HK-2 (cell line): ENCODE measurements at regions not wholly inside any gene's neighbourhood (a gene's known extent, or its start where the extent isn't known, plus 50 kb on each side); places are given as distances from the start of the nearest gene placed in this dataset.

Source experiments
- DNase-seq: peaks from one replicate; pipeline ENCODE4 v3.0.0-alpha.2; 2018; ENCODE audit not compliant: unreplicated experiment

GRCh38 chr9:99588299-99588698 lies 233.4 kb upstream of the NR4A3 start:
- DNase-seq = no peak

DNA sequence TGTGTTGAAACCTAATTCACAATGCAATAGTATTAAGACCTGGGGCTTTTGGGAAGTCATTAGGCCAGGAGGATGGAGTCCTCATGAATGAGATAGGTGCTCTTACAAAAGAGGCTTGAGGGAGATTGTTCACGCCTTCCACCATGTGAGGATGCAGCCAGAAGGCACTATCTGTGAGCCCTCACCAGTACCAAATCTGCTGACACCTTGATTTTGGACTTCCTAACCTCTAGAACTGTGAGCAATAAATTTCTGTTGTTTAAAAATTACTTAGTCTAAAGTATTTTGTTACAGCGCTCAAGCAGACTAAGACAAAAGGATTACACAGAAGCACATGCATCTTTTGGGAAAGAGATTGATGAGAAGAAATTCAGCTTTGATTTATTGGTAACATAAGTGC lies 232.9 kb upstream of the NR4A3 start:
- no peak for DNase-seq

DNA sequence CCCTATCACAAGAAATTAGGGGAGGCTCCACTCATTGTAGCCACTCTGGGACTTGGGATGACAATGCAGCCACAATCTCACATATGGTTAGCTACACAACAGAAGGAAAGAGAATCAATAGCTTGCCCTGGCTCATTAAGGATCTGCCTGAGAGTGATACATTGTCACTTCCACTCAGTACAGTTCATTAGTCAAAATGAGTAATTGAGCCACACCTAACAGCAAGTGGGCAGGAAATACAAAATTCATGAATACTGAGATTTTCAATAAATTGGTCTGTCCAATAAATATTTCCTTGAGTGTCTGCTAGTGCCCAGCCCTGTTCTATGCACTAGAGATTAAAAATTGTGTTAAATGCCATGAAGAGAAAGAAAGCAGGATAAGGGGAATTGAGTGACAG lies 231.3 kb upstream of the NR4A3 start:
- DNase-seq = no peak

GRCh38 chr9:99590840-99591239 lies 230.8 kb upstream of the NR4A3 start:
- DNase-seq = no peak

DNA sequence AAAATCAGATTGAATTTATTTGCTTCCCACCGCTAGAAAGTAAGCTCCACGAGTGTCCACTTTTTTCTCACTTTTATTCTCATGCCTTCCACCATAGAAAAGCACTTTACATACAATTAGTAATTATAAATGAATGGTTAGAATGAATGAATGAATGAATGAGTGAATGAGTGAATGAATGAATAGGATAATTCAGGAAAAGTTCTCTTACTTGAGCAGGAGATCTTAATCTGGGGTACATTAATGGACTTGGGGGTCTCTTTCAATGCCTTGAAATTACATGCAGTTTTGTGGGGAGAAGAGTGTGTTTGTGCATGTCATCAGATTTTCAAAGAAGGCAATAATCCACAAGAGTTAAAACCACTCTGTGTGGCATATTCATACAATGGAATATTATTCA lies 229.9 kb upstream of the NR4A3 start:
- DNase-seq = no peak

DNA sequence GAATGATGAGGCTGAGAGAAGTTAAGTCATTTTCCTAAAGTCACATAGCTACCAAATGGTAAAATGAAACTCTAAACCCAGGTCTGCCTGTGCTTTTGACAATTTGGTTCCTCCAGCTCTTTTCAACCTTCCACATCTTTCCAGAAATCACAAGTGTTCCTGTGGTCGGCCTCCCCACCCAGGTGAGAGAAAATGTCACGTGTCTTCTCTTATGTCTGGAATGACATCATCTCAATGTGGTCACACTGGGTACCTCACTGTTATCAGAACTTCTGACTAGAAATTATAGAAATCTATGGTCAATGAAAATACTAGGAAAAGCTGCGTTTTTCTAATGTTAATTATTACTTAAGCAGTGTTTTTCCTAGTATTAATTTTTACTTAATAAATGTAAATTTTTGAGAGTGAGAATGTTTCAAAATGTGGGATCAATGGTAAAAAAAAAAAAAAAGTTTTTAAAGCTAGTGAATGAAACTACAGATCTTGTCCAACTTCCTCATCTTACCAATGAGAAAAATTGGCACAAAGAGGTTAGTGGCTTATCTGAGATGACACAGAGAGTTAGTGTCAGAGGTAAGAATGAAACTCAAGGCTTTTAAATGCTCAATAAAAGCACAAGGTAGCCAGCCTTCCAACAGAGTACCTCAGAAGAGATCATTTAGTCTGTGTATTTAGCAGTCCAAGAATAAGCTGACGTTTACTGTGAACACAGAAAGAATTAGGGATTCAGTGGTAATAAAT lies 228.7 kb upstream of the NR4A3 start:
- DNase-seq = no peak

DNA sequence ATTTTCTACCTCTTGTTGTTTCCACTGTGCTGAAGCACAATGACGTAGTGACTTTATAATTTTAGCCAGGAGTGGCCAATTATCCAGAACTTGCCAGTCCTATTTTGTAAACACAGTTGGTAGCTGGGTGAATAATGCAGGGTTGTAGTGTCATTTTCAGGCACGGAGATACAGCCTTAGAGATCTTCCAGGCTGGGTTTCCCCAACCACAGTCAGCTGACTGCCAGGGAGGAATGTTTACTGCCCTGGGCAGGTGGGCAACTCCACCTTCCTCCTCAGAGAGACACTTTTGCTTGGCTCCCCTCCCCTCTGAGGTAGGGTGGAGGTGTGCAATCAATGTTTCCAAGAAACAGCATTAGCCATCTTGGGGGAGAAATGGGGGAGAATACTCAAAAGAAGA lies 228.1 kb upstream of the NR4A3 start:
- DNase-seq = no peak

DNA sequence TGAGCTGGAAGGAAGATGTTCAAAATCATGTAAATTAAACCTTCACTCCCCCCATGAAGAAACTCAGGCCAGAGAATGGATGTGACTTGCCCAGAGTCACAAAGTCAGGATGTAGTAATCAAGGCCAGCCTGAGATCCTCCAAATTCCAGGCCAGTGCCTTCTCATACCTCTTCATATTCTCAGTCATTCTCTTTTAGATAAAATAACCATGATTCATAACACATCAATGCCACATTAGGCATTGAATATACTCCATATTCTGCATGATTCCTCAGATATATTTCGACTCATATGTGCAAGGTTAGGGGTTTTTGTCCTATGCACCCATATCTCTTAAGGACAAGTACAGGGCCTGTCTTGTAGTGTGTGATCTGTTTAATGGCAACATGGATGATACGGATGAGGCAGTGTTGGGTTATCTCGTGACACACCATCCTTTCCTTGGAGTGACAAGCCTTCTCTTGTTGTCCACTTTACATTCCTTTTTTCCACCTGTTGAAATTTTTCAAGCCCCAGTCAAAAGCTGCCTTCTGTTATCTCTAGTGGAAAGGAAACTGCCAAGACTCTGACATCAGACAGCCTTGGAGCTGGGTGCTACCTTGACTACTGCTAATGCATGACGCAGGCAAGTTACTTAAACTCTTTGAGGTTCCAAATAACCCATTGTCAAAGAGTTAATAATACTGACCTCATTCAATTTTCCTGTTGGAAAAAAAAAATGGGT lies 227.5 kb upstream of the NR4A3 start:
- no peak for DNase-seq

GRCh38 chr9:99595796-99596195 lies 225.9 kb upstream of the NR4A3 start:
- DNase-seq = no peak

GRCh38 chr9:99601571-99602111 lies 220.0 kb upstream of the NR4A3 start:
- no peak for DNase-seq

DNA sequence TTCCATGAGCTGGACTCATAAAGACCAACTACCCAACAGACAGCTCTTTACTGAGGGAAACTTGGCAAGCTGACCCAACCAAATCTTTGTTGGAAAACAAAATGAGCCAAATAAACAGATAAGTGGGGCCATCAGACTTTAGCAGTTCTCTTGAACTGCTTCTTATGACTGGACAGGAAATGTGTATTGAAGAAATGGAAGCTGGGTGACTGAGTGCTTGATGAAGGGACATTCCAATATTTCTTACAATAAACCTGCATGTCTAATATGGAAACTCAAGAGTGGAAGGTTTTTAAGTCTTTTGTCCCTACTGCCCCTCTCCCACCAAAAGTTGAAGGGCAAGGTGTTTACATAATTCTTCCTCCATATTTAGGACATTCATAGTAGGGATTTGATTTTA lies 218.8 kb upstream of the NR4A3 start:
- no peak for DNase-seq

DNA sequence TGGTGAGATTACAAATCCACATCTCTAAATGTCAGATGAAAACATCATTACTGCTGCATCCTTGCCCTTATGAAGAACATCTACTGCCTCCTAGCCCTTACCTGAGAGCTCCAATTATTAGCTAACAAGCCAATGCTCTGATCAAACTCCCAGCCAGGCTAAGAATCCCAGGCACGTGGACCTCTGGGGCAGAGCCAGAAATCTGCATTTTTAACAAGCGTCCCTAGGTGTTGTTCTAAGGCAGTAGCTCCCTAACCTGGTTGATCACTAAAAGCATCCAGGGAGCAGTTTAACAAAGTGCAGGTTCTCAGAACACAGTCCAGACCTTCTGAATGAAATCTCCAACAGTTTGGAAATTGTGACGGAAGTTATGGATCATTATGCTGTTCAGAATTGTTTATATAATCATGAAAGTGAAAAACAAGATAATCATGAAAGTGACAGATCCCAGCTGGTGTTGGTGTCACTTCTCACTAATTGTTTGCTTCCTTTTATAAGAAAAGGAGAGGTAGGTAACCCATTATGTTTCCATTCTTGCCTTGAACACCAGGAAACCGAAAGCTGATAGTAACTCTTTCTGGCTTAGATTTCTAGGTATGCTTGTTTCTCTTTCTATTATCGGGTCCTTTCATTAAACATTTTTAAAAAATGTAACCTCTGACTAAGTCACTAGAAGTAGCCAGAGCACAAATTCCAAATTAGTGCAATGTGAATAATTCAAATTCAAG lies 216.5 kb upstream of the NR4A3 start:
- no peak for DNase-seq

DNA sequence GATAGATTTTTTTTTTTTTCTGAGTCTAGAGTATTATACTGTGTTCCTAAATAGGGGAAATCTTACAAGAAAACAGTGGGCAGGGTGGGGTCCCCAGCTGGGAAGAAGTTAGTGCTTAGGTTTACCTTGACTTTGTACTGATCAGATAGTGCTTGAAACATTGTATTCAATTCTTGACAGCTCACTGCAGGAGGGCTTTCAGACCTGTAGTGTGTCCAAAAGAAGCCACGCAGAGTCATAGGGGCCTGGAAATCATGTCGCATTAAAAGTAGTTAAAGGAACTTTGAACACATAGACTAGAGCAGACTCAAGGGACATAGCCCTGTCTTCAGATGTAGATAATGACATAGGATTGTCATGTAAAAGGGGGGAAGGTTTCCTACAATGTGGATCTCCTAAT lies 215.4 kb upstream of the NR4A3 start:
- no peak for DNase-seq

GRCh38 chr9:99606957-99607356 lies 214.7 kb upstream of the NR4A3 start:
- DNase-seq = no peak

GRCh38 chr9:99607842-99608448 lies 213.7 kb upstream of the NR4A3 start:
- no peak for DNase-seq

DNA sequence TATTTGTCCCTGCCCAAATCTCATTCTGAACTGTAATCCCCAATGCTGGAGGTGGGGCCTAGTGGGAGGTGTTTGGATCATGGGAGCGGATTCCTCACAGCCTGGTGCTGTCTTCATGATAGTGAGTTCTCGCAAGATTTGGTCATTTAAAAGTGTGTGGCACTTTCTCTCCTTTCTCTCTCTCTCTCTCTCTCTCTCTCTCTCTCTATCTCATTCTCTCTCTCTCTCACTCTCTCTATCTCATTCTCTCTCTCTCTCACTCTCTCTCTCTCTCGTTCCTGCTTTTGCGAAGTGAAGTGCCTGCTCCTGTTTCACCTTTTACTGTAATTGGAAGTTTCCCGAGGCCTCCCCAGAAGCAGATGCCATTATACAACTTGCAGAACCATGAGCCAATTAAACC lies 207.3 kb upstream of the NR4A3 start:
- no peak for DNase-seq

DNA sequence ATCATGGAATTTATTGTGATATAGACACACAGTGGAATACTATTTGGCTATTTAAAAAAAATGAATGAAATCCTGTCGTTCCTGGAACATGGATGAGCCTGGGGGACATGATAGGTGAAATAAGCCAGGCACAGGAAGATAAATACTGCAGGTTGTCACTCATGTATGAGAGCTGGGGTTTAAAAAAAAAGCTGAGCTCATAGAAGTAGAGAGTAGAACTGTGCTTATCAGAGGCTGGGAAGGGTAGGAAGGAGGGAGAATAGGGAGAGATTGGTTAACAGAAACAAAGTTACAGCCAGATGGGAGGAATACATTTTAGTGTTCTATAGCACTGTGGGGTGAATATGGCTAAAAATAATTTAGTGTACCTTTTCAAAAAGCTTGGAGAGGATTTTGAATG lies 200.6 kb upstream of the NR4A3 start:
- no peak for DNase-seq

DNA sequence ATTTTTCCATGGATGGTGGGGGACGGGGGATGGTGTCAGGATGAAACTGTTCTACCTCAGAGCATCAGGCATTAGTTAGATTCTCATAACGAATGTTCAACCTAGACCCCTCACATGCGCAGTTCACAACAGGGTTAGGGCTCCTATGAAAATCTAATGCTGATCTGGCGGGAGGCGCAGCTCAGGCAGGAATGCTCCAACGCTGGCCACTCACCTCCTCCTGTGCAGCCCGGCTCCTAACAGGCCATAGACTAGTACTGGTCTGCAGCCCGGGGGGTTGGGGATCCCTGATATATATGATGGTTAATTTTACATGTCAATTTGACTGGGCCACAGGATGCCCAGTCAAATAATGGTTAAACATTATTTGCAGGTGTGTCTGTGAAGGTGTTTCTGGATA lies 199.0 kb upstream of the NR4A3 start:
- DNase-seq = no peak

DNA sequence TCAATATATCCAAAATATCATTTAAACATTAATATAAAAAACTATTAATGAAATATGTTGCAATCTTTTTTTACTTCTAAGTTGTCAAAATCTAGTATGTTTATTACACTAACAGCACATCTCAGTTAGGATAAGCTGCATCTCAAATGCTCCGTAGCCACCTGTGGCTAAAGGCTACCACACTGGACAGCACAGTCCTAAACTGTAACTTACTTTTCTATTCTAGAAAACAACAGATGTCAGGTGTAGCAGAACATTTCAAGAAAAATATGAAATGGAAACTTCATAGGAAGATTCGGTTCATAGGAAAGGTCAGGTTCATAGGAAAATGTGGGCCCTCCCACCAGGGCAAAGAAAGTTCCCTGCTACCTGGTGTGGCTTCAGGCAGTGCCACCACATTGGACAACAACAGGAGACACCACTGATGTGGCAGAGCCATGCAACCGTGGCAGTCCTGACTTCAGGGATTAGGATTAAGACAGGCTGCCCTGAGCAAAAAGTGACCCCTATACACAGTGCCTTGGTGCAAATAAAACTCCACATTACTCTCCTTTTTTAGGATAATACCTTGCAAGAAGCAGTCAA lies 197.8 kb upstream of the NR4A3 start:
- no peak for DNase-seq

DNA sequence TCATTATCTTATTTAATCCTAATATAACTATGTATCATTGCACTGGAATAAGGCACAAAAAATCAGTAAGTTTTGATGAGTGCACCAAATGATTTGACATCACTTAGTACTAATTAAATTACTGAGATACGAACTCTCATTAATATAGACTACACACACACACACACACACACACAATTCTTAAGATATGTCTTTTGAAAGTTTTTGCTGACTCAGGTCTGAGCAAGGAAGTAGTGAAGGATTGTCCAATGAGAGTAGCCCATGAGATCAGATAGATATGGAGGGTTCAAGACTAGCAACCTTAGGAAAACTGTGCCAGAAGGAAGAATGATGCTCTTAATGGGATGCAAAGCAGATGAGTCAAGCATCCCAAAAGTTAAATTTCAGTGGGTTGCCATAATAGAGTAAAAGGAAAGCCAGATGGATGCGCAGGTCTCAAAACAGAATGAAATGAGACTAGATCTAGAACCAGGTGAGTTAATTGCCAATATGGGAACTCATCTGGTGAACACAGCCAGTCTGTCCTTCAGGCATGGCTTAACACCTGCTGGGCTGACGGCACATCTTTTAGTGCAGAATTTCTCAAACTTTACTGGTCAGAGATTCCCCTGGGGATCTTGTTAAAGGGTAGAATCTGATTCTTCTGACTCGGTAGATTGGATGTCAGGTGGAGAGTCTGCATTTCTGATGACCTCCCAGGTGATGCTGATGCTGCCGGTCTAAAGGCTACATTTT lies 197.0 kb upstream of the NR4A3 start:
- no peak for DNase-seq

- DNase-seq = no peak
These were observed 195.3 kb upstream of the NR4A3 start for GRCh38 chr9:99626426-99626825.
